ENCODE measurements at regions not wholly inside any gene's neighbourhood (a gene's known extent, or its start where the extent isn't known, plus 50 kb on each side); places are given as distances from the start of the nearest gene placed in this dataset.

GRCh38 chr10:129241461-129241860 lies 225.6 kb upstream of the MGMT start:
- TF ChIP-seq EP300 (IDR thresholded peaks at IDR 0.05) (no peak), CTCF (IDR thresholded peaks at IDR 0.05) (no peak)

Data from sigmoid colon (tissue), 4 donors.